ENCODE measurements at regions not wholly inside any gene's neighbourhood (a gene's known extent, or its start where the extent isn't known, plus 50 kb on each side); places are given as distances from the start of the nearest gene placed in this dataset.

DNA sequence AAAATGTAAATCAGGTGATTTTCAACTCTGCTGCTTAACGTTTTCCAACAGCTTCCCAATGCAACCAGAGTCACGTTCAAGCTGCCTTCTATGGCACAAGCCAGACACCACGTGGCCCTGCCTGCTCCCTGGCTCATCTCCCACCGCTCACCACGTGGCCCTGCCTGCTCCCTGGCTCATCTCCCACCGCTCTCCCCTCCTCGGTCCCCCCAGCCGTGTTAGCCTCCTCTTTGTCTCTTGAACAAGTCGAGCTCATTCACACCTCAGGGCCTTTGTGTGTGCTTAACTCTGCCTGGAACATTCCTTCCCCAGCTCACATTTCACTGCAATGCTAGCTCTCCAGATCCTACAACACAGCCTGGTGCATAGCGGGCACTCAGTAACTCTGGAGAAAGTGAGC, 307.6 kb downstream of the CTTN start:
- no peaks in the 10 kb centered on the region for H3K27me3 ChIP-seq (ENCODE audit: low read length)
- H3K27ac ChIP-seq (ENCODE audit: low read depth, low read length) = no peak overlapping the region
- TF ChIP-seq, protein P1, sequence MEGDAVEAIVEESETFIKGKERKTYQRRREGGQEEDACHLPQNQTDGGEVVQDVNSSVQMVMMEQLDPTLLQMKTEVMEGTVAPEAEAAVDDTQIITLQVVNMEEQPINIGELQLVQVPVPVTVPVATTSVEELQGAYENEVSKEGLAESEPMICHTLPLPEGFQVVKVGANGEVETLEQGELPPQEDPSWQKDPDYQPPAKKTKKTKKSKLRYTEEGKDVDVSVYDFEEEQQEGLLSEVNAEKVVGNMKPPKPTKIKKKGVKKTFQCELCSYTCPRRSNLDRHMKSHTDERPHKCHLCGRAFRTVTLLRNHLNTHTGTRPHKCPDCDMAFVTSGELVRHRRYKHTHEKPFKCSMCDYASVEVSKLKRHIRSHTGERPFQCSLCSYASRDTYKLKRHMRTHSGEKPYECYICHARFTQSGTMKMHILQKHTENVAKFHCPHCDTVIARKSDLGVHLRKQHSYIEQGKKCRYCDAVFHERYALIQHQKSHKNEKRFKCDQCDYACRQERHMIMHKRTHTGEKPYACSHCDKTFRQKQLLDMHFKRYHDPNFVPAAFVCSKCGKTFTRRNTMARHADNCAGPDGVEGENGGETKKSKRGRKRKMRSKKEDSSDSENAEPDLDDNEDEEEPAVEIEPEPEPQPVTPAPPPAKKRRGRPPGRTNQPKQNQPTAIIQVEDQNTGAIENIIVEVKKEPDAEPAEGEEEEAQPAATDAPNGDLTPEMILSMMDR (IDR thresholded peaks at IDR 0.05; ENCODE audit: insufficient read depth, low read length, poor library complexity, severe bottlenecking) = no peak
- TF ChIP-seq EZH2phosphoT487 (conservative IDR thresholded peaks at IDR 0.05; ENCODE audit: low read length) = no peak
- no peak overlapping the region for H3K4me2 ChIP-seq (ENCODE audit: low read depth, low read length, poor library complexity, severe bottlenecking)
- no peaks in the 10 kb centered on the region for H3K9me2 ChIP-seq (replicated peaks; ENCODE audit: insufficient read depth, low read length)
- no peaks in the 10 kb centered on the region for H3K9me3 ChIP-seq (ENCODE audit: insufficient read depth, low read length)
- H3F3A ChIP-seq (ENCODE audit: insufficient read depth) = no peaks in the 10 kb centered on the region
- H4K20me1 ChIP-seq (ENCODE audit: low read depth, low read length) = no peaks in the 10 kb centered on the region
- H3K79me2 ChIP-seq (ENCODE audit: insufficient read depth, low read length) = no peaks in the 10 kb centered on the region
- H3K9ac ChIP-seq (ENCODE audit: low read length) = no peak overlapping the region
- H3K36me3 ChIP-seq (ENCODE audit: low read length) = no peaks in the 10 kb centered on the region
- H3K4me3 ChIP-seq (ENCODE audit: insufficient read depth, low read length, poor library complexity, severe bottlenecking) = no peak overlapping the region
- H2AFZ ChIP-seq (ENCODE audit: low read depth, low read length, severe bottlenecking) = no peak overlapping the region

DNA sequence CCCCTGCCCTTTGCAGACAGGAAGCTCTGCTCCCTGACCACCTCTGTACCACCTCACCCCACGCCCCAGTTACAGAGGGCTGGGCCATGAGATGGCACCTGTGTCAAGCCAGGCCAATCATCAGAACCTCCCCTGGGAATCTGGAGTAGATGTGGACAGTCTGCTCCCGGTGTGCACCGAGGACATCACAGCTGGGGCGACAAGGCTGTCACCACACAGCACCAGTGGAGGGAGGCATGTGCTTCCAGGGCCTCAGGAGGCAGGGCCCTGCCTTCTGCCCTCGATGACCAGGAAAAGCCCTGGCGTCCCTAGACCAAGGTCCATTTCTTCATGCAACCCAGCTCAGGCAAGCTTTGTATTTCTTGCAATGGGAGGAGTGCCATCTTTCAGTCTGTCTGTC, 309.5 kb downstream of the CTTN start:
- Histone ChIP-seq H4K20me1 (ENCODE audit: low read depth, low read length) (no peaks in the 10 kb centered on the region), H3K9me2 (replicated peaks; ENCODE audit: insufficient read depth, low read length) (no peaks in the 10 kb centered on the region), H3K79me2 (ENCODE audit: insufficient read depth, low read length) (no peaks in the 10 kb centered on the region), H3K4me3 (ENCODE audit: insufficient read depth, low read length, poor library complexity, severe bottlenecking) (no peak overlapping the region), H3K4me2 (ENCODE audit: low read depth, low read length, poor library complexity, severe bottlenecking) (no peak overlapping the region), H3F3A (ENCODE audit: insufficient read depth) (no peaks in the 10 kb centered on the region), H2AFZ (ENCODE audit: low read depth, low read length, severe bottlenecking) (no peak overlapping the region), H3K27ac (ENCODE audit: low read depth, low read length) (no peak overlapping the region), H3K27me3 (ENCODE audit: low read length) (no peaks in the 10 kb centered on the region), H3K9me3 (ENCODE audit: insufficient read depth, low read length) (no peaks in the 10 kb centered on the region), H3K9ac (ENCODE audit: low read length) (no peak overlapping the region), H3K36me3 (ENCODE audit: low read length) (no peaks in the 10 kb centered on the region)
- TF ChIP-seq, protein P1 (IDR thresholded peaks at IDR 0.05; ENCODE audit: insufficient read depth, low read length, poor library complexity, severe bottlenecking) = no peak
- no peak for TF ChIP-seq EZH2phosphoT487 (conservative IDR thresholded peaks at IDR 0.05; ENCODE audit: low read length)

DNA sequence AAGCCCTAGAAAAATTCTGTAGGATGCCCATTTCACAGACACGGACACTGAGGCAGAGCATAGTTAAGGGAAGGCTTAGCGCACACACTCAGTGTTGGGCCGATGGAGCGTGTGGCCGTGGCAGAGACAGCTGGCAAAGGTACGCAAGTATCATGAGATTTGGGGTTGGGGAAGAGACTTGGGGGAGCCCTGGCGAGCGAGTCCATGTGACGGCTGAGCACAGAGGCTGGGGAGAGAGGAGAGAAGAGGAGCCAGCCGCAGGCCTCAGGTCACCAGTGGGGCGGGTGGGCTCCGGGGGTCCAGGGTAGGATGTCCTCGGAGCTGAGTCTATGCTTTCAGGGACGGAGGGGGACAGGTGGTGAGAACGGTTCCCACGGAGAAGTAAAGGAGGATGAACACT, 311.3 kb downstream of the CTTN start:
- Histone ChIP-seq H3F3A (ENCODE audit: insufficient read depth) (no peaks in the 10 kb centered on the region), H3K9ac (ENCODE audit: low read length) (no peak overlapping the region), H4K20me1 (ENCODE audit: low read depth, low read length) (no peaks in the 10 kb centered on the region), H2AFZ (ENCODE audit: low read depth, low read length, severe bottlenecking) (no peak overlapping the region), H3K27ac (ENCODE audit: low read depth, low read length) (no peak overlapping the region), H3K9me2 (replicated peaks; ENCODE audit: insufficient read depth, low read length) (no peaks in the 10 kb centered on the region), H3K79me2 (ENCODE audit: insufficient read depth, low read length) (no peaks in the 10 kb centered on the region), H3K4me3 (ENCODE audit: insufficient read depth, low read length, poor library complexity, severe bottlenecking) (no peak overlapping the region), H3K36me3 (ENCODE audit: low read length) (no peaks in the 10 kb centered on the region), H3K4me2 (ENCODE audit: low read depth, low read length, poor library complexity, severe bottlenecking) (no peak overlapping the region), H3K27me3 (ENCODE audit: low read length) (no peaks in the 10 kb centered on the region), H3K9me3 (ENCODE audit: insufficient read depth, low read length) (no peaks in the 10 kb centered on the region)
- TF ChIP-seq EZH2phosphoT487 (conservative IDR thresholded peaks at IDR 0.05; ENCODE audit: low read length) = no peak
- TF ChIP-seq, protein P1 (IDR thresholded peaks at IDR 0.05; ENCODE audit: insufficient read depth, low read length, poor library complexity, severe bottlenecking) = no peak
